Activated CD8-positive, alpha-beta memory T cell treated with anti-CD3 and anti-CD28 coated beads, Interleukin-2, amount 50 U/mL, for 4 hours (primary cell): ENCODE measurements at regions not wholly inside any gene's neighbourhood (a gene's known extent, or its start where the extent isn't known, plus 50 kb on each side); places are given as distances from the start of the nearest gene placed in this dataset.
A peak's percentile ranks its signal among the peaks of the same experiment; 100 is the strongest.

Experiments
- DNase-seq: peaks from one replicate; pipeline ENCODE4 v3.0.0-alpha.2; 2020

DNA sequence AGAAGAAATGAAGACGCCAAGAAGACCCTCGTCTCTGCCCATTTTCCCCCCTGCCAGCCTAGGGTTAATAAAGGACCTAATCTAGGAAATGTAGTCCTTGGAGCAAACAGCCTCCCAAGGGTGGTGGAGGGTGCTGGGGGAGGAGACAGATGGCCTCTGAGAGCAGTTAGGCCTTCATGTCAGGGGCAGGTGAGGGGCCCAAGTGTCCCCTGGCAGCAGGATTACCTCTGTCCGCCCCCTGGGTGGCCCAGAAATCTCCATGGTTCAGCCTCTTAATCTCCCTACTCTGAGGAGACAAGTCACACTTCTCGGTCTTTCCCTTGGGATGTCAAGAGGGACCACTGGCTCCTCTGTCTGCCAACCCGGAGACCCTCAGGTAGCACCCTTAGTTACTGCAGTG, 365.4 kb upstream of the TNRC6C start:
- DNase-seq: no peak

- no peak for DNase-seq
Observed at GRCh38 chr17:77594416-77595209, 363.9 kb upstream of the TNRC6C start.

- DNase-seq: no peak
Observed at GRCh38 chr17:77596491-77597417, 361.7 kb upstream of the TNRC6C start.

GRCh38 chr17:77597418-77598240, 360.9 kb upstream of the TNRC6C start:
- DNase-seq: no peak

- no peak for DNase-seq
Observed at GRCh38 chr17:77598241-77598620, 360.3 kb upstream of the TNRC6C start.

DNA sequence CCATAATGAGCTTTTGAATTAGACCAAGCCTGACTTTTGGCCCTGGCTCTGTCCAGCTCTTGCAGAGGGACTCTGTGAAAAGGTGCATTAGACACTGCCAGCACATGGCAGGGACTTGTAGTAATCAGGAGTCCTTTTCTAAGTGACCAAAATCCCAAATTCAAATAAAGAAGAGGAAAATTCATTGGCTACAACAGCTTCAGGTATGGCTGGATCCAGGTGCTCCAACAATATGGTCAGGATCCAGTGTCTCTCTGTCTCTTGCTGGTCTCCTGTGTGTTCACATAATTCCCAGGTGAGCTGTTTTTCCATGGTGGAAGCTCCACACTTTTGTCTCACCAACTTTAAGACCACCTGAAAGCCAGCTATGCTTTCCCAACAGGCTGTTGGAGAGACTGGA, 358.8 kb upstream of the TNRC6C start:
- DNase-seq: no peak

DNA sequence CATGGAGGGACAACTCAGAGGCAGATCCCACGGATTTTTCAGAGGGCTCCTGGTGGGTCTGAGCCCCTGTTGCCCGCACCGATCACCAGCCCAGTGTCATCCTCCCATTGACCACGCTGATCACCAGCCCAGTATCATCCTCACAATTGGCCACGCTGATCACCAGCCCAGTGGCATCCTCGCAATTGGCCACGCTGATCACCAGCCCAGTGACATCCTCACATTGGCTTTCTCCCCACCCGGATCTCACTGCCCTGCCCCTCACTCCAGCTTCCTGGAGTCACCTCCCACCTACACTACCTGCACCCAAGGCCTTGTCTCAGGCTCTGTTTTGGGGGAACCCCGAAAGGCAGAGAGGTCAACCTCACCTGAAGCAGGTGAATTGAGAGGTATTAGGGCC, 358.2 kb upstream of the TNRC6C start:
- no peak for DNase-seq

DNA sequence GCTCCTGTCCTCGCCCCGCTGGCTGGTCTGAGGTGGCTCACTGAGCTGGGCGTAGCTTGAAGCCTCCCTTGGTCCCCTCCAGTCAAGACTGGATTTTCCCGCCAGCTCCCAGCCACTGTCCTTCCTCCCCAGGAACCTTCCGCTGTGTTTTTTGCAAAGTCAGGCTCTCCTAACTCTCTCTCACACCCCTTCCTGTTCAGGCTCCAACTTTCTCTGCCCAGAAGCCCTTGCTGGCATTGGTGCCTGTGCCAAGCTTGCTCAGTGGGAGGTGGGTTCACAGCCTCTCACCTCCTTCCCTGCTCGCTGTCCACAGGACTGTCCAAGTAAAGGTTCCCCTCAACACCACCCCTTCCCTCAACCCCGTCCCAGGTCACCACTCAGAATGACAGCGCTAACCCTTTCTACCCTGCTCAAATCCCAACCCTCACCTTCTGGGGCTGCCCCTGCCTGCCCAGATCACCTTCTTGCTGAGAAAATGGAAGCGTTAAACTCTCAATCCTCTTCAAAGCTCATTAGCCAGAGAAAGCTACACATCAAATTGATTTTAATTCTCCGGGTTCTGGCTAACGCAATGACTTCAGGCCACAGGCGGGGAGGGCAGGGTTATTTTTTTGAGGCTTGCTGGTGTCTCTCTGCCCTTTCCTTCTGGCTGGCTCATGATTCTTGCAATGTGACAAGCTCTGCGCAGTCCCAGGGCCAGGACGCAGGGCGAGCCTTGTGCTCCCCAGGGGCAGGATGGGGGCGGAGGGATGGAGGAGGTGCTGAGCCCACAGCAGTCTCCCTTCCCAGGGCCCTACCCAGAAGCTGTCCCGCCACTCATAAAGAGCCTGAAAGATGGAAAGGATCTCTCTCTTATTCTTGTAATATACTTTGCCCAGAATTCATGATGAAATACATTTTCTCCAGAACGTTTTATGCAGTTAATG, 357.2 kb upstream of the TNRC6C start:
- no peak for DNase-seq

DNA sequence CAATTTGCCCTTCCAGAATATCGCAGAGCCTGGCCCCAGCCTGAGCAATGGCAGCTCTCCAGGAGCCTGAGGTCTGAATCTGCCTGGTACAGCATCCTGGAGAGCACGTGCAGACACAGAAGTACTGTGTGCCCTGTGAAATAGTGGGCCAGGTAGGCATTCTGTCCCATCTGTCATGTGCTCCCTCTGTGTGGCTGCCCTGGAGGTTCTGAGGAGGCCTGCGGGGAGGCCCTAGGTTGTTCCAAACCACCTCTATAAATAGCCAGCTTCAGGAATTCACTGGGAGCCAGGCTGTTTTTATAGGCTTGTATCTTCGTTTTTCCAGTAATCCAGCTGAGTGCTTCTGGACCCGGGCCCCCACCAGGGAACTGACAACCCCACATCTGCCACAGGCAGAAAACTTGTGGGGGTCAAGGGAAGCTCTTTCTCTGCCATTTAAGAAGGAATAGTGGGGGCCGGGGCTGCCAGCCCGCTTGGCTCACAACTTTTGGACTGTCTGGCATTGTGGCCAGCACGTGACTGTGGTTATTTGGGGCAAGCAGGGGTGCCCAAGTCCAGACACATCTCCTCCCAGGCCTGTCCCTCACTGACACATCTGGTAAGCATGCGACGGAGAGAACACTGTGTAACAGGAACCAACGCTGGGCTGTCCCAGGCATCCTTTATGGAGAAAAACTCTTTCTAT, 356.3 kb upstream of the TNRC6C start:
- DNase-seq: no peak

GRCh38 chr17:77602883-77603640, 355.4 kb upstream of the TNRC6C start:
- DNase-seq: no peak

GRCh38 chr17:77604301-77604972, 354.1 kb upstream of the TNRC6C start:
- DNase-seq: no peak

GRCh38 chr17:77604973-77605313, 353.6 kb upstream of the TNRC6C start:
- no peak for DNase-seq

DNA sequence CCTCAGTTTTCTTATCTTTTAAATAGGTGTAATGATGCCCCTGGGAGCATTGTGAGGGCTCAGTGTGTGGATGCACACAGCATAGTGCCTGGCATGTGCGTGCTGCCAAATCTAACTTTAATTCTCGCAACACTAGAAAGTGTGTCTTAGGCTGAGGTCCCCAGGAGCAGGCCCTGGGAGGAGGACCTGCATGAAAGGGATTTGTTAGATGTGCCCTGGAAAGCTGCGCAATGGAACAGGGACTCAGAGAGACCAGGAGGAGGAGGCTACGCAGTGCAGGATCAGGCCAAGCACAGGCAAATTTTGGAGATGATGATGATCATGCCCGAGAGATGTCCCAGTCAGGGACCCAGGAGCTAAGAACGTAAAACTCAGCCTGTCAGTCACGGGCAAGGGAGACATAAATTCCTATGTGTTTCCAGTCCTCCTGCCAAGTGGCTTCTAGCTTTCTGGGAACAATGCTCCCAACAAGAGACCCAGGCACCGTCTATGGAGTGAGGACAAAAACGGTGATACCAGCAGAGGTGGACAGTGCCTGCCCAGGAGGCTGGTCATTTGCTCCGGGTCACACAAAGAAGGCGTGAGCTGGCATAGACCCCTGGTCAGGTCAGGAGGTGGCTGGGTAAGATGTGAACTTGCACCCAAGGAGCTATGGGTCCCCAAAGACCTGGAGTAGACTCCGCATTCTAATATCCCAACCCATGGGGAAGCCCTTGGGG, 352.2 kb upstream of the TNRC6C start:
- DNase-seq: no peak

GRCh38 chr17:77606865-77607210, 351.7 kb upstream of the TNRC6C start:
- no peak for DNase-seq

- DNase-seq: no peak
Observed at GRCh38 chr17:77607606-77608005, 350.9 kb upstream of the TNRC6C start.

DNA sequence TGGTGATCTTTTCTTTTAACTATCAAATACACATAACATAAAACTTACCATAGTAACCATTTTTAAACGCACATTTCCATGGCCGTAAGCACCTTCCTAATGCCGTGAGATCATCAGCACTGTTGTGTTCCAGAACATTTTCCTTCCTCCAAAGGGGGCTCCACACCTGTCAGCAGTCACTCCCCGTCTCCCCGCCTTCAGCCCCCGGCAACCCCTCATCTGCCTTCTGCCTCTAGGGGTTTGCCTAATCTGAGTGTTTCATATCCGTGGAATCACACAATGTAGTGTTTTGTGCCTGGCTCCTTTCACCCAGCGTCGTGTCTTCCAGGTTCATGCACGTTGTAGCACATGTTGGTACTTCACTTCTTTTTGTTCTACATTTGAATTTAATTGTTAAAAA, 350.1 kb upstream of the TNRC6C start:
- no peak for DNase-seq

GRCh38 chr17:77609553-77610517, 348.7 kb upstream of the TNRC6C start:
- DNase-seq: peak; percentile 59

DNA sequence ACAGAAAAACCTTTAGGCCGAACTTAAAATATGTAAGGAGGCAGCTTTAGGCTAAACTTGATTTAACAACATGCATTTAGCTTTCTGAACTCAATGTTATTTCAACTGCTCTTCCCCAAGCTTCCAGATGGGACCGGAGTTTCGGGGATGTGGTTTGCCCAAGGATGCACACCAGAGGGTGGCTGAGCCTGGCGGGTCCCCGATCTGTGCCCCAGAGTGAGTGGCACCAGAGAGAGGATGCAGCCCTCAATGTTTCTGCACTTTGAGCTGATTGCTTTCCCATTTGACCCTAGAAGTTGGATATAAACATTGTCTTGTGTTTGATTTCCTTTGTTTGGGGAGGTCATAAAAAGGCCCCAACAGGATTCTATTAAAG, 348.0 kb upstream of the TNRC6C start:
- DNase-seq: no peak
